Activated CD4-positive, alpha-beta memory T cell treated with anti-CD3 and anti-CD28 coated beads for 36 hours (primary cell): ENCODE measurements at regions not wholly inside any gene's neighbourhood (a gene's known extent, or its start where the extent isn't known, plus 50 kb on each side); places are given as distances from the start of the nearest gene placed in this dataset.

Source experiments
- CTCF ChIA-PET: fragments of 350-600 bp; sonication (Branson Sonifier 250); formaldehyde crosslinking; loops from one replicate; lab custom pipeline; 2021; ENCODE audit warnings: antibody characterized with exemption, inconsistent platforms; lab: Charles Lee
- POLR2A ChIA-PET: fragments of 350-600 bp; sonication (Branson Sonifier 250); formaldehyde crosslinking; loops from one replicate; lab custom pipeline; 2021; ENCODE audit warnings: antibody characterized with exemption; lab: Charles Lee
- DNase-seq: peaks from one replicate; pipeline ENCODE4 v3.0.0-alpha.2; 2020
- H3K27ac Mint-ChIP-seq: one replicate; pipeline ENCODE4 v1.8.0; 2021; ENCODE audit warnings: mixed read lengths
- H3K27me3 Mint-ChIP-seq: one replicate; pipeline ENCODE4 v1.8.0; 2021; ENCODE audit warnings: mixed read lengths
- H3K36me3 Mint-ChIP-seq: one replicate; pipeline ENCODE4 v1.8.0; 2021; ENCODE audit warnings: mixed read lengths
- H3K4me1 Mint-ChIP-seq: one replicate; pipeline ENCODE4 v1.8.0; 2021; ENCODE audit warnings: low read depth, mixed read lengths
- H3K4me3 Mint-ChIP-seq: one replicate; pipeline ENCODE4 v1.8.0; 2021; ENCODE audit warnings: mild to moderate bottlenecking, mixed read lengths
- H3K9me3 Mint-ChIP-seq: one replicate; pipeline ENCODE4 v1.8.0; 2021; ENCODE audit warnings: mixed read lengths
- intact Hi-C: fragments of 100-400 bp; cut with micrococcal nuclease; formaldehyde crosslinking; loops from one replicate; pipeline ENCODE4 v1.15.1; 2023

- DNase-seq = peak; percentile 10
- peaks cover 9% of the 10 kb centered on the region for H3K9me3 Mint-ChIP-seq
- no peak overlapping the region for H3K27ac Mint-ChIP-seq
- H3K36me3 Mint-ChIP-seq = no peaks in the 10 kb centered on the region
- ChIA-PET CTCF (interaction anchor here (2.0 kb wide), 1 partner anchor 9 kb away, joined by 5 read pairs; no protein-coding TSS in a partner anchor), POLR2A (no interaction called here)
- no peak overlapping the region for H3K4me3 Mint-ChIP-seq
- intact Hi-C loops = loop anchor here (5.0 to 10.0 kb wide), 2 partner anchors 54 to 537 kb away; no protein-coding TSS in a partner anchor
- H3K27me3 Mint-ChIP-seq = no peaks in the 10 kb centered on the region
- H3K4me1 Mint-ChIP-seq = peaks cover 51% of the 10 kb centered on the region
Measured at GRCh38 chr3:177591379-177591778, 394.1 kb upstream of the TBL1XR1 start.

DNA sequence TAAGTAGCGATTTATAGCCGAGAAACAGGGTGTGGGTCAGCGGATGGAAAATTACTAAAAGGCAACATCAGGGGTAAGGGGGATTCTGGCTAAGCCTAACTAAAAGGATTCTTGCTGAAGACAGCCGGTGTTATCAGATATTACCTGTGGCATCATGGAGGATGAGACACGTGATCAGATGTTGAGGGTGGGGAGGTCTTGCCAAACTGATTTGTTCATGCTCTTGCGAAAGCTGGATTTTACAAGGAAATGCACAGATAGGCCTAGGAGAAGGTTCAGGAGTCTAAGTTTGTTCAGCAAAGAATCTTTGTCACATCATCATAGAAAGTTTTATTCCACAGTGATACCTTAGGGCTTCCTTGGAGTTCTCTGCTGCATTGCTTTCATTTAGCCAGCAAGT, 396.8 kb upstream of the TBL1XR1 start:
- no peaks in the 10 kb centered on the region for H3K27me3 Mint-ChIP-seq
- DNase-seq = no peak
- CTCF ChIA-PET = no interaction called here
- H3K4me1 Mint-ChIP-seq = peaks cover 78% of the 10 kb centered on the region
- POLR2A ChIA-PET = no interaction called here
- intact Hi-C loops = loop anchor here (5.0 to 10.0 kb wide), 2 partner anchors 57 to 539 kb away; no protein-coding TSS in a partner anchor
- H3K27ac Mint-ChIP-seq = no peak overlapping the region
- no peak overlapping the region for H3K4me3 Mint-ChIP-seq
- no peaks in the 10 kb centered on the region for H3K36me3 Mint-ChIP-seq
- no peaks in the 10 kb centered on the region for H3K9me3 Mint-ChIP-seq

GRCh38 chr3:177595530-177596188, 398.4 kb upstream of the TBL1XR1 start:
- no peak for DNase-seq
- Mint-ChIP-seq H3K36me3 (no peaks in the 10 kb centered on the region), H3K4me1 (peaks cover 81% of the 10 kb centered on the region), H3K27me3 (no peaks in the 10 kb centered on the region), H3K27ac (no peak overlapping the region), H3K4me3 (no peak overlapping the region), H3K9me3 (no peaks in the 10 kb centered on the region)
- intact Hi-C loops = loop anchor here (5.0 to 10.0 kb wide), 5 partner anchors 52 to 541 kb away; partner anchors contain the start of gene TBL1XR1
- ChIA-PET CTCF (no interaction called here), POLR2A (no interaction called here)

- Mint-ChIP-seq H3K9me3 (no peaks in the 10 kb centered on the region), H3K27ac (no peak overlapping the region), H3K27me3 (no peaks in the 10 kb centered on the region), H3K4me1 (peaks cover 81% of the 10 kb centered on the region), H3K4me3 (no peak overlapping the region), H3K36me3 (no peaks in the 10 kb centered on the region)
- ChIA-PET POLR2A (no interaction called here), CTCF (no interaction called here)
- intact Hi-C loops = loop anchor here (5.0 to 10.0 kb wide), 5 partner anchors 51 to 542 kb away; partner anchors contain the start of gene TBL1XR1
- peak; percentile 13 for DNase-seq
Measured at GRCh38 chr3:177596248-177596815, 399.1 kb upstream of the TBL1XR1 start.

DNA sequence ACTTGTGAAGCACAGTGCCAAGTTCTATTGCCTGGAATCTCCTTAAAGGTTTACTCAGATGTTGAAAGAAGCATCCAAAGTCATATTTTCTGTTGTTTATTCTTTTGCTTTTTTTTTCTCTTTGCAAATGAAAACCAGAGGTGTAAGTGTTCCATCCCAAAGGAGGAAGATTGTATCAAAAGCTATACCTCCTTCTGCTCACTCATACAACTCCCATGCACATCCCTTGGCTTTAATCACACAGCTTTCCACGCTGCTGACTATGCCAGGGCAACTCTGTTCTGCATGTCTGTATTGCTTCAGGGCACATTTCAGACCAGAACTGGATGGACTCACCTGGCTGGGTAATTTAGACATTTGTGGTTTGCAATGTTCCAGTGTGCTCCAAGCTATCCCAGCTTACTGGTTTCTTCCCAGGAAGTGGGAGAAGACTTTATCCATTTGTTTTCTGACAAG, 399.6 kb upstream of the TBL1XR1 start:
- no peak for DNase-seq
- intact Hi-C loops = loop anchor here (1.0 to 10.0 kb wide), 6 partner anchors 50 to 542 kb away; partner anchors contain the start of gene TBL1XR1
- Mint-ChIP-seq H3K9me3 (no peaks in the 10 kb centered on the region), H3K27me3 (no peaks in the 10 kb centered on the region), H3K27ac (no peak overlapping the region), H3K4me1 (peaks cover 76% of the 10 kb centered on the region), H3K4me3 (no peak overlapping the region), H3K36me3 (no peaks in the 10 kb centered on the region)
- ChIA-PET CTCF (no interaction called here), POLR2A (no interaction called here)

DNA sequence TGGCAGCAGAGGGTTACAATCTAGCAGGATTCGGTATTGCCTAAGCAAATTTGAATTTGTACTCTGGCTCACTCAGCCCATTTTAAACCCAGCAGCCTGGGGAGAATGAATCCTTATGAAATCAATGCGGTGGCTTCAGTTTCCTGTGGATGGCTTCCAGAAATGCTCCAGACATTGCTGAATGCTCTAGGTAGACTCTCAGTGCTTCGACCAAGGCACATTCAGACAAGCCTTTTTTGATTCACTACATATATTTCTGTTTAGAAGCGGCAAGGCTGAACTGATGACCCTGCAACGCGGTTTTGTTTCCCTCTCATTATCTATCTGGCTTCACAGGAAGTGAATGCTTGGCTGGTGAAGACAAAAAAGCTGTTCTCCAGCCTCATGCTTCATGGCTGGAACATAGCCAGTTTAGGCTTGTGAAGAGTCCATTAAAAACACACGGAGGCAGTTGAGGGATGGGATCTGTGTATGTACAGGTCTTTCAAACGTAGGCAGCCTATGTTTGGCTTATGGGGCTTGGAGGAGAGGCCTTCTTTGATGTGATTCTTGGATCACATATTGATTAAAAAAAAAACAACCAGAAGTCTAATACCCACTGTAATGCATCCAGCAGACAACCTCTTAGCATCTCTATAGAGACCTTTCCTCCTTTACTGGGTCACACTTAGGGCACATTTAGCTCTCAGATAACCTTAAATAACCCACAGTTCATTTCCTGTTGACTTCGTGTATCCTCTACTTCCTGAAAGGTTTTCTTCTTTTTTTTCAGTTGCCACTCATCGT, 400.2 kb upstream of the TBL1XR1 start:
- H3K27me3 Mint-ChIP-seq = no peaks in the 10 kb centered on the region
- intact Hi-C loops = loop anchor here (1.0 to 10.0 kb wide), 8 partner anchors 45 to 543 kb away; partner anchors contain the start of gene TBL1XR1
- peak overlapping the region; percentile 88 for H3K27ac Mint-ChIP-seq
- DNase-seq = peak; percentile 56
- H3K9me3 Mint-ChIP-seq = no peaks in the 10 kb centered on the region
- no peaks in the 10 kb centered on the region for H3K36me3 Mint-ChIP-seq
- ChIA-PET POLR2A (no interaction called here), CTCF (interaction anchor here (0.7 kb wide), 1 partner anchor 237 kb away, joined by 5 read pairs; no protein-coding TSS in a partner anchor)
- peak overlapping the region; percentile 47 for H3K4me3 Mint-ChIP-seq
- peaks cover 75% of the 10 kb centered on the region for H3K4me1 Mint-ChIP-seq

GRCh38 chr3:177598097-177598833, 401.0 kb upstream of the TBL1XR1 start:
- Mint-ChIP-seq H3K4me1 (peaks cover 77% of the 10 kb centered on the region), H3K36me3 (no peaks in the 10 kb centered on the region), H3K27me3 (no peaks in the 10 kb centered on the region), H3K27ac (peak overlapping the region; percentile 88), H3K4me3 (peak overlapping the region; percentile 47), H3K9me3 (no peaks in the 10 kb centered on the region)
- intact Hi-C loops = loop anchor here (2.0 to 10.0 kb wide), 7 partner anchors 45 to 543 kb away; partner anchors contain the start of gene TBL1XR1
- POLR2A ChIA-PET = no interaction called here
- CTCF ChIA-PET = interaction anchor here (0.7 kb wide), 1 partner anchor 238 kb away, joined by 5 read pairs; no protein-coding TSS in a partner anchor
- no peak for DNase-seq

GRCh38 chr3:177599326-177599725, 402.0 kb upstream of the TBL1XR1 start:
- intact Hi-C loops = loop anchor here (2.0 to 10.0 kb wide), 7 partner anchors 47 to 545 kb away; partner anchors contain the start of gene TBL1XR1
- no peak overlapping the region for H3K27ac Mint-ChIP-seq
- CTCF ChIA-PET = no interaction called here

GRCh38 chr3:177599837-177600236, 402.6 kb upstream of the TBL1XR1 start:
- no peak overlapping the region for H3K4me3 Mint-ChIP-seq
- peaks cover under 1% of the 10 kb centered on the region for H3K9me3 Mint-ChIP-seq
- no peaks in the 10 kb centered on the region for H3K27me3 Mint-ChIP-seq
- no peak overlapping the region for H3K27ac Mint-ChIP-seq
- POLR2A ChIA-PET = no interaction called here
- H3K36me3 Mint-ChIP-seq = peaks cover under 1% of the 10 kb centered on the region
- DNase-seq = no peak
- CTCF ChIA-PET = interaction anchor here (1.3 kb wide), 1 partner anchor 8 kb away, joined by 5 read pairs; no protein-coding TSS in a partner anchor
- intact Hi-C loops = loop anchor here (2.0 to 10.0 kb wide), 7 partner anchors 47 to 545 kb away; partner anchors contain the start of gene TBL1XR1
- H3K4me1 Mint-ChIP-seq = peaks cover 76% of the 10 kb centered on the region

More at GRCh38 chr3:177599326-177599725, 402.0 kb upstream of the TBL1XR1 start:
- Mint-ChIP-seq H3K4me3 (no peak overlapping the region), H3K27me3 (no peaks in the 10 kb centered on the region), H3K9me3 (no peaks in the 10 kb centered on the region), H3K36me3 (no peaks in the 10 kb centered on the region), H3K4me1 (peaks cover 78% of the 10 kb centered on the region)
- no peak for DNase-seq
- POLR2A ChIA-PET = interaction anchor here (0.5 kb wide), 1 partner anchor 718 kb away, joined by 3 read pairs; no protein-coding TSS in a partner anchor

DNA sequence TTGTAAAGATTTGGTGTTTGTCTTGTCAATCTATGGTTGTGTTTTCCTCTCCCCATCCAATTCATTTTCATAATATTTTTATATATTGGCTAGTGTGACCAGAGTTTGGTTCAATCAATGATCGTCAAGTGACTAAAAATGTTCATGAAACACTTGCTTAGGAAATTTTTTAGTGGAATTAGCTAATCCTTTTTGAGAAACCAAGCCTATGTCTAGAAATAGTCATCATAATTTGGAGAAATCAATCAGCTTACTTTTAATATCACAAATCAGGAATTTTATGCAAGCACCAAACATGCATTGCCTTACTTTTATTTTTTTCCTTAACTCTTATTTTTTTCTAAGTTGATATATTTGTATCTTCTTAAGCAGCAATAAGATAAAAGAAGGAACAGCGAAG, 403.1 kb upstream of the TBL1XR1 start:
- H3K4me3 Mint-ChIP-seq = no peak overlapping the region
- intact Hi-C loops = no loop called here
- no peaks in the 10 kb centered on the region for H3K27me3 Mint-ChIP-seq
- H3K27ac Mint-ChIP-seq = no peak overlapping the region
- peaks cover 5% of the 10 kb centered on the region for H3K9me3 Mint-ChIP-seq
- POLR2A ChIA-PET = no interaction called here
- peaks cover 73% of the 10 kb centered on the region for H3K4me1 Mint-ChIP-seq
- peaks cover 2% of the 10 kb centered on the region for H3K36me3 Mint-ChIP-seq
- no peak for DNase-seq
- CTCF ChIA-PET = interaction anchor here (1.3 kb wide), 1 partner anchor 9 kb away, joined by 5 read pairs; no protein-coding TSS in a partner anchor

DNA sequence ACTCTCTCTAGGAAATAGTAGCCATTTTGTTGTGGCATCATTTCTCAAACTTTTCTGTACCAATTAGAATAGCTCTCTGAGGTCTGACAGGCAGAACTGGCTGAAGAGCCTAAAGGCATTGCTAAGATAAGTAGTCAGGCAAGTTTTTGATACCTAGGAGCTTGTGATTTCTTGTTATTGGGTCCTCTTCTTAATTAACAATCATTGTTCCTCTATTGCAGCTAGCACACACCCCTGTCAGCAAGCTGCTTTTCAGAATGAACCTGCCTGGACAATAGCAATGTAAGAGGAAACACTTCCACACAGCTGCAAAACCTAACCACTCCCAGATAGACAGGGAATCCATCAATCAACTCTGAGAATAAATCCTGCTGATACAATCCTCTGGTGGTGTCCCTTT, 403.9 kb upstream of the TBL1XR1 start:
- Mint-ChIP-seq H3K4me1 (peaks cover 65% of the 10 kb centered on the region), H3K4me3 (no peak overlapping the region), H3K9me3 (peaks cover 7% of the 10 kb centered on the region), H3K36me3 (peaks cover 2% of the 10 kb centered on the region), H3K27ac (no peak overlapping the region), H3K27me3 (no peaks in the 10 kb centered on the region)
- ChIA-PET POLR2A (no interaction called here), CTCF (interaction anchor here (1.3 kb wide), 1 partner anchor 9 kb away, joined by 5 read pairs; no protein-coding TSS in a partner anchor)
- intact Hi-C loops = no loop called here
- DNase-seq = no peak
